ENCODE measurements at regions not wholly inside any gene's neighbourhood (a gene's known extent, or its start where the extent isn't known, plus 50 kb on each side); places are given as distances from the start of the nearest gene placed in this dataset.

DNA sequence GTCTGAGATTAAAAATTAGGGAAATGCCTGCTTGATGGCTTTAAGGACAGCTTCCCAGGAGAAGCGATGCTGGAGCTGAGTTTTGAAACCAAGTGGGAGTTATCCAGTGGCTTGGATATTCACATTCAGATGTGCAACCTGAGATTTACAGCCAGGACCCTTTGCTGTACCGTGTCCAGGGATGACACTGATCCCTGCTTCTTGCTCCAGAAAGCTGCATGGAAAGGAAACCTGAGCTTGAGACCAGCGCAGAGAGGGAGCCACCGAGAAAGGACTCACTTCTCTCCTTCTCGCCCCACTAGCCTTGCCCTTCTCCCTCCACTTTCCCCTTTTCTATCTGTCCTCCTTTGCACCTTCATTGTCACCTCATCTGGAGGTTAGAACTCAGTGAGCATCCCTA lies 254.5 kb upstream of the PPARGC1A start:
- DNase-seq, result no peak

DNA sequence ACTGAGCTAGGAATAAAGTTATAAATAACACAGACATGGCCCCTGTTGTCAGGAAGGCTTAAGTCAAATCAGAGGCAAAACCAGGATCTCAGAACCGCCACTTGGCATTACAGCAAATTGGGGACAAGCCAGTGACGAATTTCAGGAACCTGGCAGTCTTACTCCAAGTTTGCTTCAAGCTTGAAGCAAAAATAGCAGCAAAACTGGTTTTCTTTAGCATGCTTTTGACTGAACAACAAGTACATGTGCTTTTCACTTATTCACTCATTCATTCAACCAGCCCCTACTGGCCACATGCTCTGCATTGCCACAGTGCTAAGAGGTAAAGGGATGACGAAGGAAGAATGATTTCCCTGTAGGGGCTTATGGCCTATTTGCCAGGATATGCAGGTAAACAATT lies 253.9 kb upstream of the PPARGC1A start:
- no peak for DNase-seq

DNA sequence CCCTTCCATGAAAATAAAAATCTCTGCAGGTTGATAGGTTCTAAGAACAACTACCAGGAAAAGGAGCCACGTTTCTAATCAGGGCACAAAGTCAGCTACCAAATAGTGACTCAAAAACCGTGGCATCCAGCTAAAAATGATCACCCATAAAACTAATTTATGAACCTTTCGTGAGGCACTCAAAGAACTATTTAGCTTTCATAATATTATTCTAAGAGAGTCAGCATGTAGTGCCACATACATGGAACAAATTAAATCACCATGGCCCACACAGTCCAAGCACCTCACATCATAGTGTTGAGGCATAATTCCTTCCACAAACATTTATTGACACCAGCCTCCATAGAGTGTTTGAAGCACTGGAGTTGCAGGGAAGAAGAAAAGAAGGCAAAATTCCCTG lies 252.0 kb upstream of the PPARGC1A start:
- DNase-seq, result no peak

DNA sequence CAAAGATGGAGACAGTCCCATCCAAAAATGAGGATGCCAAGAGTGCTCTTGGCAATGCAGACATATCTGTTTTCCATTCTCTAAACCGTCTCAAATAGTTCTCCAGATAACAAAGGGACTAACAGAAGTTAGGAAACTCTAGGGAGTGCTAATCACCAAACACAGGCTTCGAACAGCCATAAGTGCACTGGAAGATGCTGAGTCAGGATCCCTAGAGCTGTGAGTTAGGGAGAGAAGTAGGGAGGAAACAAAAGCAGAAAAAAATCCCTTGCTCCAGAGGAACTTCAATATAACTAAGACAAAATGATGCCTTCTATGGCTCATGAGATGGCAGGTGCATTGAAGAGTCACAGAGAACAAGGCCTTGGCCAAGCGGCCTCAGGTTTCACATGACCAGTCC lies 251.0 kb upstream of the PPARGC1A start:
- no peak for DNase-seq

DNA sequence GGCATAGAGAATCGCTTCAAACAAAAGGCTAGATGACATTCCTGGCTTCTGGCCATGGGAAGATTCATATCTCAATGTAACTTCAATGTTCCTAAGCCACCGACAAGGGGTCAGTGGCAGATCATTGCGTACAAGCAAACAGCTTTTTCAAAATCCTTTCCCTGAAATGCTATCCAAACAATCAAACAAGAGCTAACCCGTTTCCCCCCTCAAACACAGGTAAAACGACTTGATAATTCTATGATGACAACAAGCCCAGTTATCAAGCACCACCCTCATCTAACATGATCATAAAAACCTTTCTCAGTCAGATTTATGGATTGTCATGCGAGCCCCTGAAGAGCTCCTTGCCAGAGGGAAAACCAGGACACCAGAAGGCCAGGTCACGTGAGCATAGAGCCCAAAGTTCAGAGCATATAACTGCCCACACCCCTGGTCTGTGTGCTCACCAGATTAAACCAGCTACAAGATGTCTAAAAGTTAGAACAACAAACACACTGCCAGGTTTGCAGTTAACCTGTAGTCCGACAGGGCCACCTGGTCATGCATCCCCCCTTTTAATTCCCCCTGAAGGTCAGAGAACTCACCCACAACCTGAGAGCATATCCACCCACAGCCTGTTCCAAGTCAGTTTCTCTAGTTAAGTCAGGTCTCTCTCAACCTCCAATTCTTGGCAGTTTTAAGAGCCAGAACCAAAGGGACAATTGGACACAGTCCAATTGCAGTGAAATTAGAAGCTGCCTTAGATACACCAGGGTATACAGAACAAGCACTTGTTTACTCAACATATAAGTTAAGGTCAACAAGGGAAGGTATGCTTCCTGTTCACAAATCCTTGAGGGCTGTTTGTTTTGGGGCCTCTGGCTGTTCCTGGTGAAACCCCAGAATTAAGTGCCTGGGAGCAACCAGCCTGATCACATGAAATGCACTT lies 248.1 kb upstream of the PPARGC1A start:
- no peak for DNase-seq

DNA sequence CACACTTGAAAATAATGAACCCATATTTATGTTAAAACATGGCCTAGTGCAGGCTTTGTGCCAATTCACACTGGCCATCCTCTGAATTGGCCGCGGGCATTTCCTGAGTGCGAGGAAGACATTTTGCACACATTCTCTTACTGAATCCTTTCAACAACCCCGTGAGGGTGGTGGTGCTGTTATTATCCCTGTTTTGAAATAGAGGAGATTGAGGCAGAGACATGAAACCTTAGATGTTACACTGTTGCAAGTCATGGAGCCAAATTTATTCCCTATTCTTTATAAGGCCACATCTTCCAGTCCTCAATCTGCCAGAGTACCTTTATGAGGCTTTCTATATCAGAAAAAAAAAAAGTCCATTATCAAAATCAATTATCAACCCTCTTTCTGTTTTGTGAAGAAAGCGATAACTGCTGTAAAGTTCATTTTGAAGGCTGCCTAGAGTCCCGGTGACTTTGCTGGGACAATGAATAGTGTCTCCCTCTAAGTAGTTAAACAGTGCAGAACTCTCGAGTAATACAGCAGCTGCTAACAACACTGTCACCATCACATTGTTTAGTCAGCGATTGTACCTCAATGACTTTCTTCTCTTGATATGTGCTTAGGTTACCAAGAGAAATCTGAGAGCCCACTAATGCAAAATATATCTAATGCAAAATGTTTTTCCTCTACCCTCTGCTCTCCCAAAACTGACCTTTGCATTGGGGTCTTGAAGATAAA lies 242.3 kb upstream of the PPARGC1A start:
- no peak for DNase-seq

DNA sequence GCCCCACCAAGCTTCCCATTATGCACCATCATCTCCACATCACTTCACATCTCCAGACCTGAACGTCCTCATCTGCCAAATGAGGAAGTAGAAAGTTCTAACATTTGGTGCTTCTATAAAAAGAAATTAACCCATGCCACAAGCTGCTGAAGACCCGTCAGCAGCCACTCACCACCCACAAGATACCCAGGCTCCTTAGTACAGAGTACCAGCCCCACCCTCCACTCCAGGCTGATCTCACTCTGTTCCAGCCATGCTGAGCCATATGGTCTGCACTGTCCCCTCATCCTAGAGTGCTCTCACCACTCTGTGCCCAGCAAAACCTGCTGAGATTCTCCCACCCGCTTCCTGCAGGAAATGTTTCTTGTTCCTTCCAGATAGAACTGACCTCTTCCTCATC lies 240.8 kb upstream of the PPARGC1A start:
- DNase-seq, result no peak

DNA sequence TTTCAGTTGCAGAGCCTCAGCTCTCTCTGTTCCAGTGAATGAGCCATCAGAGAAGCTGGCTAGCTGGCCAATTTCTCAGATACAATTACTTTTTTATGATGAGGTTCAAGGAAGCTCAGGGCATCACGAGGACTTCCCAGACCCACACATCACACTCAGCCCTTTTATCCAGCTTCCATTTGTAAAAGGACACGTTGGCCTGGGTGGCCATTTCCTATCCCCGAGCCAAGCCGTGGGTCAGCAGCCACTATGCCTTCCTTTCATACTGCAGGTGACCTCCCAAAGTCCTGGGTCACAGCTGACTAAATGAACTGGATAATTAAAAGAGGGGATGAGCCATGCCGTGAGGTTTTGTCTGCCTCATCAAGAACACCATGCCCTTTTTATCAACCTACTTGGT lies 236.9 kb upstream of the PPARGC1A start:
- no peak for DNase-seq

DNA sequence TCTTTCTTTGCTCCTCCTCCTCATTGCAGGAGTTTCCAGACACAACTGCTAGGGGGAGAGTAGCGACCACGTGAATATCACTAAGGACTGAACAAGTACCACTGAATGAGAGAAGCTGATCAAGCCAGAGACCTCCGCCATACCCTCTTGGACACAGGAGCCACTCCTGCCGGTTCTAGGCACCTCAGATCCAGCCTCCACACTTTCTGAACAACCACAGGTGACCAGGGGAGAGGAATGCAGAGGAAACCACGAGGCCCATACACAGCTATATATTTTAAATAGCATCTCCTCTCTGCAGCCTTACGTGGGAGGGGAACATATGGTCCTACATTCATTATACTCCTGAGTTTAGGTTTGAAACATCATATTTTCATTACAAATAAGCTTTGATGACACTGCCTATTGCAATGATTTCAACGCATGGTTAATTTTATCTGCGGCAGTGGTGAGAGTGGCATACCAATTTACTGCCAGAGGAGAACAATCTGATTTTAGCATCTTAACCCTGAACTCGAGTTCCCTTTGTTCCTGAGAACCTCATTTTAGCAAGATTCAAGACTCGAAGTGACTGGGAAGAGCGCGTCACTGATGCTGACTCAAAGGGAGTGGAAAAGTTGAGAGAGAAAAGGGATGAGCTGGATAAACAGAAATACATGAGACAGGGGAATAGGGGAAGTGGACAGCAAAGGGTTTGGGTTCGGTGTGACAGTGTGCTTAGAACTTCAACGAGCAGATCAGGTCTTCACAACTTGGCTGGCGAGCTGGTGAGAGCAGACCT lies 231.7 kb upstream of the PPARGC1A start:
- no peak for DNase-seq

DNA sequence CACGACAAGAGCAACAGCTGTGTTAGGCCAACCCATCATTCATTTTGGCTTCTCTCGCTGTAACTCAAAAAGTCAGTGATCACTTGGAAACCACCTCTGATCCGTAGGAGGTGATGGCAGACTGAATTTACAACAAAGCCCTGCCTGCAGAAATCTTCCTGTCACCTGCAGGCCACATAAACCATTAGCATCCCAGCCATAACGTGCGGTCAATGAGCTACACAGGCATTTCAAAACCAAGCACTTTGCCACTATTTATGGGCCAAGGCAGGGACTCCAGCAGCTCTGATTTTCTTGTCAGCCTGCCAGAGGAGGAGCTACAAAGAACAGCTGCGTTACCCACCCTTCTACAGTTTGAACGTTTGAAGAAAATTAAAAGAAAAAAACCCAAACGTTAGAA lies 228.1 kb upstream of the PPARGC1A start:
- DNase-seq, result no peak

DNA sequence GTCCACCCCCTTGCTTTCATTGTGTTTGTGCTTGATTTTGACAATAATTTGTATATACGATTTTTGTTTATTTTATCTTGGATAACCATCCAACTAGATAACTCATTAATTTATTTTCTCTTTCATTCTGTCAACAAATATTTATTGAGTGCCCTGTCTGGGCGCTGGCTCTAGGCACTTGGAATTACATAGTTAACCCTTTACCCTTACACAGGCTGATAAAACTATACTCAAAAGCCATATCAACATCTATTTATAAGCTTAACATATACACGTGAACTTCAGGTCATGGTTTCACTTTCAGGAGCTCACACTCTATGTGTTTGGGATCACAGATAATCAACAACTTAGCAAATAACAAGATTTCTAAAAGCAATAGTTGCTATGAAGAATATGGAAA lies 226.3 kb upstream of the PPARGC1A start:
- DNase-seq, result no peak

DNA sequence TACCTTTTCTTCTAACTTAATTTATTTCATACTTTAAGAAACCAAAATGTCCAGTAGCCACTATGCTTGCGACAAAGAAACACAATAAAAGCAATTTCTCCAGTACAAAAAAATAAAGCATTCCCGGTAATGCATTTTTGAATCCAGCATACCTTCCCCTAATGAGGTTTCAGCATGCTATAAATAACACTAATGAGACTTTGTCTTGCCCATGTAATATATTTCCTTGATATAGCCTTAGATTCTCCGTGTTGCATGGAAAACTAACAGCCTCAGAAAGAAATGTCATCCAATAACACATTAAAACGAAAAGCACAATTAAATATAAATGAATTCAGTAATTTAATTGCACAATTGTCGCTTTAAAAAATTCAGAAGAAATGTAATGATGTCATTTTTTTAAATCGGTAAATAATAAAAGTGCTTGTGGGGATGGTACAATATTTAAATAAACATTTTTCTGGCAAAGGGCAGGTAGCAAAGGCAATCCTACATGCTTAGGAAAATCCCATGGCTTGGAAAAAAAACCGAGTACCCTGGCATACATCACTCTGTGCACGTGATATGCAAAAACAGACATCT lies 225.2 kb upstream of the PPARGC1A start:
- DNase-seq, result no peak

DNA sequence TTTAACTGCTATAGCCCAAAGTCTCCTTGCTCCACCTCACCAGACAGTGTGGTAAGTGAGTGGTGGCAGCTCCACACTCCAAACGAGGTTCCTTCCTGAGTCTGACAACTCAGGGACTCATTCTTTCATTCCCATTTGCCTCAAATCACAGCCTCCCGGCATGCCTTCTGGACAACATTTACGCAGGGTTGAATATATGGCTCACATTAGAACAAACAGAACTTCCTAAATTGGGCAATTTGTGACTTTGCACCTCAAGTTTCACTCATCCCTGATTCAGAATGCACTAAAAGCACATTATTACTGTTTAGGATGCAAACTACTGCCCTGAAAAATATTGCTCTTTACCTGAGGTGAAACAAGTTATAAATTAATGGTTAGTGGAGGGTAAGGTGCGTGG lies 224.6 kb upstream of the PPARGC1A start:
- no peak for DNase-seq

DNA sequence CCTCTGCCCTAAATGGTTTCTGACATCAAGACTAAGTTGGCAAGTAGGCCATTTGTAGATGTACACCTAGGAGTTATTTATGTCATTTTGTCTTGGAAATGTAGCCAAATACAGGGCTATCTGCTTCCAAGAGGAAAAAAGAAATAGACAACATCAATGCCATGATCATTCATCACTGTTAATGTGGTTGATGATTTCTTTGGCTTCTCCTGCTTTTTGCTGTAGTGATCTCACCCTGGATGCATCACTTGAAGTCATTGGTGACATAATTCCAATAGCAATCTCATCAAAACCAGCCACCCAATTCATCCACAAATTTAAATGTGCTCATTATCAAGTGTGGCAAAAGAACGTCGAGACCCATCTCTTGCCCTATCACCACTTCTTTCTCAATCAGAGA lies 222.6 kb upstream of the PPARGC1A start:
- DNase-seq, result no peak

DNA sequence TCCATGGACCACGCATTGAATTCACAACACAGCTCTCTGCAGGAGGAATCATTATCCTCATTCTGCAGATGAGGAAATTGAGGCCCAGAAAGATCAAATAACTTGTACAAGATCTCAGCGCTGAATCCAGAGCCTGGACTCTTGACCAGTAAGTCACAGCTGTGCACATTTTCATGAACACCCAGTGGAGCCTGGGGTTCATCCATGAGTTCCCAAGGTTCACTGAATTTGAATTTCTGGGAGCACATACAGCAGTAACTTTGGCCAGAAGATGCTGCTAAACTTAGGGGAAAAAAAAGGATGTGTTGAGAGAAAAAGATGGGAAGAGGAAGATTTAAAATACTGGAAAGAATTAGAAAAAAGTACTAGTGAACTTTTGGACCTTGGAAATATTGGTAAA lies 218.7 kb upstream of the PPARGC1A start:
- DNase-seq, result no peak

DNA sequence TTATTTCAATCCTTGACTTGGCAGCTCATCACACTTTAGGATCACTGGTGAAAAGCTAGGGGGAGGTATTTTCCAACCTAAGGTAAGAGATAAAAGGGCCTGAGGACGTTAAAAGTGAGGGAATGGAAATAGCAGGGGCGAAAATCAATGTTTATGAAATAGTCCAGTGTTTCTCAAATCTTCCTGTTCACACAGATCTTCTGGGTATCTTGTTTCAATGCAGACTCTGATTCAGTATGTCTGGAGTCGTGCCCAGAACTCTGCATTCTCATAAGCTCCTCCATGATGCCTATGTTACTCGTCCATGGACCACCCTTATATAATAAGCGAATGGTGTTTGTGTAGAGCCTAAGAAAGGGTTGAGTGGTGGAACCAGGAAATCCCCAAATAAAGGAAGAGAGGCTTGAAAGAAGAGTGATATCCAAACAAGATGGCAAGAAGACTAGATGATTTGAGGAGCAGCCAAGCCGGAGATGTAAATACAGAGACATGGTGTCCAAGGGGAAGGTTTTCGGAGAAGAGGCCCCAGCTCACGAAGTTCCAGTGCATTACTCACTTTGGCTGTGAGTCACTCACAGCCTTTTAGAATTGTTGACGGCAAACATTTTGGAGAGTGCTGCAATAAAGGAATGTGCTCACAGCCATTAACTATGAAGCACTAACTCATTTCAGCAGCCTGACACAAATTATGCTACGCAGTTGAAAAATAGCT lies 215.6 kb upstream of the PPARGC1A start:
- peak in 1 of 2 experiments; percentile 34 for DNase-seq

DNA sequence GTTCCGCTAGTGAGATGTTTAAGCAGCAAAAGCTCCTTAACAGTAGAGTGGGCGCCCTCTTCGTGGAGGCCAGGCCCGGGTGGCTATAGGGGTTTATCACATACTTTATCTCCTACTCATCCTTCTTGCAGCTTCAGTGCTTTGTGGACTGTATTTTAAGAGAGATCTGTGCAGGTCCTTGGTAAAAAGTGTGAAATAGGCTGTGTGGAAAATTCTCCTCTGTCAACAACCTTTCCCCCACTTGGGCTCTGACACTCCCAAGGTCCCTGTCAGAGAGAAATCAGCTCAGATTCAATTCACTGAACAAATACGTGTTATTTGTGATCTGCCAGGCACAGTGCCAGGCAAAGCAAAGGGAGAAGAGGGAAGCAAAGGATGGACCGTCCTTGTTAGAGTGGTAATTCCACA lies 214.3 kb upstream of the PPARGC1A start:
- peak in 1 of 2 experiments; percentile 14 for DNase-seq

DNA sequence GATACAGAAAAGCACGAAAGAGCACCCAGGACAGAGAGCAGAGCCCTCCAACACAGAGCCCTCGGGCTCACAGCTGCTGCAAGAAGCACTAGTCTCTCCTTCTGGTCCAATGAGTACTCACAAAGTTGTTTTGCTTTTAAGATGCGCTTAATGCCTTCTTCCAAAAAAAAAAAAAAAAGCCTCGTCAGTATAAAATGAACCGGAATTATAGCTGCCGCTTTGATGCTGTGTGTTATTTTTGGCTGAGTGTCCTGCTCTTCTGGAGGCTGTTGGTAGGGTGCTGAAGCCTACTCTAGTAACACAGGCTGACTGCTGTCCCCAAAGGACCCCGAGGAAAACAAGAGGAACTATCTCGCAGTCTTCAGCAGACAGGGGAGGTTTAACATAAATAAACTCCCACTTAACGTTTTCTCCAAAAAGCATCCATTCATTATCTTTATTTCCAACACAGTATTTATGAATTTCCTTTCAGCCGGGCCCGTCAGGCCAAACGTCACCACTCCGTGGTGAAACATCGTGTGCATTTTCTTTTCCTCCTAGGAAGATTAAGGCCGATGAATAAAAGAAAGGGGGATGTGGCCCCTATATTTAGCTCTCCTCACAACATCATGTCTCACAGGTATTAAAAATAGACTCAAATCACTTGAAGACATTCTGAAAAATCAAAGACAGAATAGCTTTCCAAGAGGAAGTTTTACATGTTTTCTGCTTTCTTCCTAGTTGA lies 213.7 kb upstream of the PPARGC1A start:
- DNase-seq, result peak in 1 of 2 experiments; percentile 20

DNA sequence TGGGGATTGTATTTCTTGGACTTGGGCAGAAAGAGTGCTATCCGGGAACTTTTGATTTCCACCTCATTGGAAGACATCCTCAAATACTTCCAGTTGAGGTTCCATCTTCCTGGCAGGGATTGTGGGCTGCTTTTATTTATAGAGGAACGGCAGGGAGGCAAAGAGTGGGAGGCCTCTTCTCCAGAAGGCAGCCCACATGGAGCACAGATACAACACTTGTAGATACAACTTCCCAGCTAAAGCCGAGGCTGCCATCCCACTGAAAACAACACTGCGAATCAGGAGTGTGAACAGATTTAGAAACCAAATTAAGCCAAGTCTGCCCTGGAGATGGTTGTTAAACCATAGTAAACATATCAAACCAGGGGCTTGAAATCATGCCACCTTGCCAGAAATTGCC lies 212.8 kb upstream of the PPARGC1A start:
- no peak for DNase-seq

DNA sequence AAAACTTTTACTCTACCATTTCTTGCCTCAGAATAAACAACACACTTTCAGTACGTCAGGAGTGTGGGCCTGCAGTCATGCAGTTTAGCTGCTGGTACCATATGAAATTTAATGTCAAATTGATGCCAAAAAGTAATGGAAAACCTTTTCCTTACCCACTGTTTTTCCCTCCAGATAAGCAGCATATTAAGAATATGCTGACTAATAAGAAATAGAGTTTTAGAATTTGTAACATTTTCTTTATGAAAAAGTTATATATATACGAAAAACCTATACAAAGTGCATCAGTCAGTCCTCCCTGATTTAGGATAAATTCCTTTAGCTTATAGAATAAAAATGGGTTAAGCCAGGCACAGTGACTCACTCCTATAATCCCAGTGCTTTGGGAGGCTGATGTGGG lies 206.8 kb upstream of the PPARGC1A start:
- DNase-seq, result no peak

DNA sequence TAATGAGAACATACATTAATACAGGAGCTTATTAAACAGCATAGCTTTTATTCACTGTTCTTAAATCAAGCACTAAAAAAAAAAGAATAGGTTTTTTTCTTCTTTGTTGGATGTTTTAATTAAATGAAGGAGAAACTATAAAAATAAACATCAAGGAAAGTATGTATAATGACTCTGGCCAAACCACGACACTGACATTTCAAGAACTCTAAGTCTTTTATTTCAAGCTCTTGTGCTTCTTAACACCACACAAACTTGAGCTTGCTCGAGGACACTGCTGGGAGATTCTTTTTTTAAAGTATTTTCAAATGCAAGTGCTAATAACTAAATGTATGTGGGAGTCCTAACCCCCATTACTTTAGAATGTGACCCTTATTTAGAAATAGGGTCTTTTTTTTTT lies 204.9 kb upstream of the PPARGC1A start:
- DNase-seq, result no peak

DNA sequence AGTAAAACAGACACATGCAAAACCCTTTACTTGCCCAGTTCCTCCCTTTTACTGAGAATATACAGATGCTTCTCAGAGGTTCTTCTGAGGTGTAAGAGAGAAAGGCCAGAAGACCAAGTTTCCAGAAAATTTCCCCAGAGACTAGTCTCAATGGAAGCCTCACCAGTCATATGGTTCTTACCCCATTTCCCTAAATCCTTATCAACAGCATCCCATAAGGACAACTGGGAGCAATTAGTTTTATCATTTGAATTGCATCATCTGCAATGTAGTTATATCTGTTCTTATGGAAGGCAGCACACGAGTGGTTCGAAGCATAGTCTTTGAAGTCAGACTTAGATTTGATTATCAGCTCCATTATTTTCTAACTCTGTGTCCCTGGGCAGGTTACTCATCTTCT lies 203.6 kb upstream of the PPARGC1A start:
- no peak for DNase-seq

All from NCI-H446 (cell line).